ENCODE measurements at regions not wholly inside any gene's neighbourhood (a gene's known extent, or its start where the extent isn't known, plus 50 kb on each side); places are given as distances from the start of the nearest gene placed in this dataset.
"Not testable (repeated sequence)": the region's sequence is repeated elsewhere in the genome, so short reads cannot be mapped to it uniquely, and the experiment has no call there.

GRCh38 chr2:228355897-228356296 lies 174.4 kb upstream of the SPHKAP start:
- no peak overlapping the region for H3K4me2 ChIP-seq (ENCODE audit: low read depth, low read length, poor library complexity, severe bottlenecking)
- no peaks in the 10 kb centered on the region for H3K9me2 ChIP-seq (replicated peaks; ENCODE audit: insufficient read depth, low read length)
- H2AFZ ChIP-seq (ENCODE audit: low read depth, low read length, severe bottlenecking) = no peak overlapping the region
- H3K27ac ChIP-seq (ENCODE audit: low read depth, low read length) = no peak overlapping the region
- TF ChIP-seq CTCF (IDR thresholded peaks at IDR 0.05; ENCODE audit: insufficient read depth, low read length, poor library complexity, severe bottlenecking) = no peak
- TF ChIP-seq EZH2phosphoT487 (conservative IDR thresholded peaks at IDR 0.05; ENCODE audit: low read length) = no peak
- no peaks in the 10 kb centered on the region for H3F3A ChIP-seq (ENCODE audit: insufficient read depth)
- no peaks in the 10 kb centered on the region for H3K9me3 ChIP-seq (ENCODE audit: insufficient read depth, low read length)
- H3K27me3 ChIP-seq (ENCODE audit: low read length) = no peaks in the 10 kb centered on the region
- H3K79me2 ChIP-seq (ENCODE audit: insufficient read depth, low read length) = no peaks in the 10 kb centered on the region
- no peaks in the 10 kb centered on the region for H3K36me3 ChIP-seq (ENCODE audit: low read length)
- H3K4me3 ChIP-seq (ENCODE audit: insufficient read depth, low read length, poor library complexity, severe bottlenecking) = no peak overlapping the region
- H4K20me1 ChIP-seq (ENCODE audit: low read depth, low read length) = no peaks in the 10 kb centered on the region
- H3K9ac ChIP-seq (ENCODE audit: low read length) = no peak overlapping the region

GRCh38 chr2:228352980-228353379 lies 171.5 kb upstream of the SPHKAP start:
- H3K9me3 ChIP-seq (ENCODE audit: insufficient read depth, low read length); H3K9ac ChIP-seq (ENCODE audit: low read length); H3K27me3 ChIP-seq (ENCODE audit: low read length); H3K9me2 ChIP-seq (replicated peaks; ENCODE audit: insufficient read depth, low read length); H2AFZ ChIP-seq (ENCODE audit: low read depth, low read length, severe bottlenecking); H4K20me1 ChIP-seq (ENCODE audit: low read depth, low read length); H3K36me3 ChIP-seq (ENCODE audit: low read length); H3K27ac ChIP-seq (ENCODE audit: low read depth, low read length); H3K4me3 ChIP-seq (ENCODE audit: insufficient read depth, low read length, poor library complexity, severe bottlenecking); H3F3A ChIP-seq (ENCODE audit: insufficient read depth); H3K4me2 ChIP-seq (ENCODE audit: low read depth, low read length, poor library complexity, severe bottlenecking); H3K79me2 ChIP-seq (ENCODE audit: insufficient read depth, low read length): not testable (repeated sequence)

- Histone ChIP-seq H3K9me3 (ENCODE audit: insufficient read depth, low read length) (no peaks in the 10 kb centered on the region), H3K4me2 (ENCODE audit: low read depth, low read length, poor library complexity, severe bottlenecking) (no peak overlapping the region), H3K9ac (ENCODE audit: low read length) (no peak overlapping the region)
These were observed 170.6 kb upstream of the SPHKAP start for GRCh38 chr2:228352048-228352447.

More at GRCh38 chr2:228352048-228352447, 170.6 kb upstream of the SPHKAP start:
- H3F3A ChIP-seq (ENCODE audit: insufficient read depth) = no peaks in the 10 kb centered on the region
- H3K79me2 ChIP-seq (ENCODE audit: insufficient read depth, low read length) = no peaks in the 10 kb centered on the region
- H3K9me2 ChIP-seq (replicated peaks; ENCODE audit: insufficient read depth, low read length) = no peaks in the 10 kb centered on the region
- H4K20me1 ChIP-seq (ENCODE audit: low read depth, low read length) = no peaks in the 10 kb centered on the region
- no peaks in the 10 kb centered on the region for H3K36me3 ChIP-seq (ENCODE audit: low read length)
- H3K27me3 ChIP-seq (ENCODE audit: low read length) = no peaks in the 10 kb centered on the region
- no peak overlapping the region for H3K27ac ChIP-seq (ENCODE audit: low read depth, low read length)
- TF ChIP-seq EZH2phosphoT487 (conservative IDR thresholded peaks at IDR 0.05; ENCODE audit: low read length) = no peak
- TF ChIP-seq CTCF (IDR thresholded peaks at IDR 0.05; ENCODE audit: insufficient read depth, low read length, poor library complexity, severe bottlenecking) = no peak
- H2AFZ ChIP-seq (ENCODE audit: low read depth, low read length, severe bottlenecking) = no peak overlapping the region
- H3K4me3 ChIP-seq (ENCODE audit: insufficient read depth, low read length, poor library complexity, severe bottlenecking) = no peak overlapping the region
